Gastrocnemius medialis (tissue), 4 donors: ENCODE measurements at regions not wholly inside any gene's neighbourhood (a gene's known extent, or its start where the extent isn't known, plus 50 kb on each side); places are given as distances from the start of the nearest gene placed in this dataset.
A peak's percentile ranks its signal among the peaks of the same experiment; 100 is the strongest.

ENCODE experiments used
- ATAC-seq, 2 donors: fragments of 150-250 bp; one replicate each; pipeline ENCODE4 v1.9.1; 2016
- DNase-seq, 2 donors: peaks; one replicate each; pipeline ENCODE4 v3.0.0-alpha.2; 2019
- H3K27ac ChIP-seq, 4 donors: fragments of 200-600 bp; sonication (generic); 1 replicate in 1 of 4; 2 replicates in 3 of 4; pipeline ENCODE4 v1.5.1; 2016 to 2018; ENCODE audit warnings: mild to moderate bottlenecking in 2 of 4, moderate library complexity in 1 of 4
- H3K27me3 ChIP-seq, 3 donors: fragments of 200-600 bp; sonication (generic) in 2 of 3; 1 replicate in 1 of 3; 2 replicates in 2 of 3; pipeline versions ENCODE4 v1.5.1 to v1.6.0; 2016 to 2019; ENCODE audit warnings: mild to moderate bottlenecking in 1 of 3, moderate library complexity in 1 of 3
- H3K36me3 ChIP-seq, 2 donors: fragments of 200-600 bp; sonication (generic) in 1 of 2; one replicate each; pipeline ENCODE4 v1.5.1; 2017 to 2018
- H3K4me1 ChIP-seq, 2 donors: fragments of 200-600 bp; sonication (generic) in 1 of 2; one replicate each; pipeline ENCODE4 v1.5.1; 2016 to 2017; ENCODE audit warnings: mild to moderate bottlenecking in 2 of 2
- H3K4me3 ChIP-seq, 4 donors: fragments of 200-600 bp; sonication (generic) in 3 of 4; 1 replicate in 1 of 4; 2 replicates in 3 of 4; pipeline ENCODE4 v1.5.1; 2016 to 2019; ENCODE audit warnings: mild to moderate bottlenecking in 2 of 4
- H3K9me3 ChIP-seq, 3 donors: fragments of 200-600 bp; sonication (generic) in 2 of 3; 1 replicate in 1 of 3; 2 replicates in 2 of 3; pipeline ENCODE4 v1.5.1; 2016 to 2019
- CTCF ChIP-seq, 5 experiments: fragments of 450-650 bp in 3 of 5; fragments of 200-600 bp in 2 of 5; sonication (generic) in 2 of 5; IDR thresholded peaks in 4 of 5; conservative IDR thresholded peaks in 1 of 5; 1 replicate in 4 of 5; 2 replicates in 1 of 5; pipeline ENCODE4 v1.5.1; 2016 to 2019; ENCODE audit warnings: antibody characterized with exemption in 5 of 5, mild to moderate bottlenecking in 3 of 5, moderate library complexity in 3 of 5
- POLR2A ChIP-seq, 2 donors: fragments of 450-650 bp; IDR thresholded peaks; one replicate each; pipeline ENCODE4 v1.6.1; 2017; ENCODE audit warnings: antibody characterized with exemption in 2 of 2, mild to moderate bottlenecking in 2 of 2, moderate library complexity in 2 of 2
- in situ Hi-C, 4 donors: fragments of 200-750 bp; cut with MboI; loops; one replicate each; pipeline versions ENCODE4 v1.15.0 to v1.8.0; 2017; ENCODE audit warnings: low sequenced_read_pairs in 4 of 4
- intact Hi-C: fragments of 100-400 bp; cut with DNase I; formaldehyde crosslinking; loops from one replicate; pipeline ENCODE4 v1.15.1; 2023; ENCODE audit warnings: low total_unique reads

- no peak overlapping the region for H3K27ac ChIP-seq
- peaks cover 11 to 15% of the 10 kb centered on the region in 2 donors for H3K4me1 ChIP-seq
- H3K36me3 ChIP-seq = no peaks in the 10 kb centered on the region
- TF ChIP-seq POLR2A (IDR thresholded peaks at IDR 0.05) (no peak), CTCF (IDR thresholded peaks at IDR 0.05 in 4 of 5, conservative IDR thresholded peaks at IDR 0.05 in 1 of 5) (no peak)
- DNase-seq (no peak), ATAC-seq (no peak)
- intact Hi-C loops = no loop called here
- H3K27me3 ChIP-seq = no peaks in the 10 kb centered on the region
- H3K4me3 ChIP-seq = no peak overlapping the region
- no peaks in the 10 kb centered on the region for H3K9me3 ChIP-seq
- in situ Hi-C loops = no loop called here
Observed at GRCh38 chr9:87152256-87152655, 204.9 kb upstream of the GAS1 start.

GRCh38 chr9:87156247-87156646 lies 208.9 kb upstream of the GAS1 start:
- TF ChIP-seq CTCF (IDR thresholded peaks at IDR 0.05 in 4 of 5, conservative IDR thresholded peaks at IDR 0.05 in 1 of 5) (no peak), POLR2A (IDR thresholded peaks at IDR 0.05) (no peak)

GRCh38 chr9:87157366-87158031 lies 210.2 kb upstream of the GAS1 start:
- no peaks in the 10 kb centered on the region for H3K27me3 ChIP-seq
- no peak for ATAC-seq
- intact Hi-C loops = no loop called here
- TF ChIP-seq POLR2A (IDR thresholded peaks at IDR 0.05) (no peak), CTCF (IDR thresholded peaks at IDR 0.05 in 4 of 5, conservative IDR thresholded peaks at IDR 0.05 in 1 of 5) (no peak)
- H3K27ac ChIP-seq = peak overlapping the region in 1 of 4 donors; percentile 10
- DNase-seq = no peak
- H3K9me3 ChIP-seq = no peaks in the 10 kb centered on the region
- peaks cover 5 to 42% of the 10 kb centered on the region in 2 donors for H3K4me1 ChIP-seq
- in situ Hi-C loops = no loop called here
- no peak overlapping the region for H3K4me3 ChIP-seq
- H3K36me3 ChIP-seq = no peaks in the 10 kb centered on the region

More at GRCh38 chr9:87156247-87156646, 208.9 kb upstream of the GAS1 start:
- Histone ChIP-seq H3K36me3 (no peaks in the 10 kb centered on the region), H3K4me3 (no peak overlapping the region), H3K27ac (no peak overlapping the region), H3K9me3 (no peaks in the 10 kb centered on the region), H3K27me3 (no peaks in the 10 kb centered on the region), H3K4me1 (peaks cover 5 to 39% of the 10 kb centered on the region in 2 donors)
- ATAC-seq (no peak), DNase-seq (no peak)
- intact Hi-C loops (no loop called here), in situ Hi-C loops (no loop called here)

- no peak for TF ChIP-seq POLR2A (IDR thresholded peaks at IDR 0.05)
- TF ChIP-seq CTCF (IDR thresholded peaks at IDR 0.05 in 4 of 5, conservative IDR thresholded peaks at IDR 0.05 in 1 of 5) = no peak
Observed at GRCh38 chr9:87158765-87159164, 211.5 kb upstream of the GAS1 start.

More at GRCh38 chr9:87158765-87159164, 211.5 kb upstream of the GAS1 start:
- intact Hi-C loops = no loop called here
- ATAC-seq (no peak), DNase-seq (no peak)
- in situ Hi-C loops = no loop called here
- Histone ChIP-seq H3K4me1 (peaks cover 5 to 42% of the 10 kb centered on the region in 2 donors), H3K36me3 (no peaks in the 10 kb centered on the region), H3K27me3 (no peaks in the 10 kb centered on the region), H3K27ac (peak overlapping the region in 1 of 4 donors; percentile 26), H3K9me3 (no peaks in the 10 kb centered on the region), H3K4me3 (no peak overlapping the region)
